Renal pelvis (tissue), 1 donor: ENCODE measurements at regions not wholly inside any gene's neighbourhood (a gene's known extent, or its start where the extent isn't known, plus 50 kb on each side); places are given as distances from the start of the nearest gene placed in this dataset.

Experiments used
- DNase-seq: peaks from one replicate; pipeline ENCODE4 v3.0.0-alpha.2; 2013

DNA sequence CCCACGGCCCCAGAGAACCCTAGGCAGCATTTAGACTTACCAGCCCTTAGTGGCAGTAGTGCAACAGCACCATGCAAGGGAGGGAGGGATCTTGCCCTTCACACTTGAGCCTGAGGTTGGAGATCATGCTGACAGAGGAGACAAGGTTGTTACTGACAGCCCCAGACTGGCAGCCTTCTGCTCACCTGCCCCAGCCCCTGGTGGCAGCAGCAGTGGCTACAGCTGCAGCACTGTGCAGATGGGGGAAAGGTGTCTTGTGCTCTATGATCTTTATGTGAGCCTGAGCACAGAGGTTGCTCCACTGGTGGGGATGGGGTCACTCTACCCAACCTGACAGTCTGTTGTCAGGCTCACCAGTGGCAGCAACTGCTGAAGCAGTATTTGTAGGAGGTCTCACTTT is 501.2 kb upstream of the LRRTM4 start:
- no peak for DNase-seq

DNA sequence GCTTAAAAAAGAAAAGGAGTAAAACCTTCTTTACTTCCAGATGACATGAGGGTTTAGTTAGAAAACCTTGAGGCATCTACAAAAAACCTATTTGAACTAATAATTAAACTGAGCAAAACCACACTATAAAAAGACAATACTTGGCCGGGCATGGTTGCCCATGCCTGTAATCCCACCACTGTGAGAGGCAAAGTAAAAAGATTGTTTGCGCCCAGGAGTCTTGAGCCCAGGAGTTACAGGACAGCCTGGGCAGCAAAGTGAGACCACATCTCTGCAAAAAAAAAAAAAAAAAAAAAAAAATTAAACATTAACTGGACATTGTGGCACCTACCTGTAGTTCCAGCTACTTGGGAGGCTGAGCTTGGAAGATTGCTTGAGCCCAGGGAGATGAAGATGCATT is 502.8 kb upstream of the LRRTM4 start:
- DNase-seq = no peak

DNA sequence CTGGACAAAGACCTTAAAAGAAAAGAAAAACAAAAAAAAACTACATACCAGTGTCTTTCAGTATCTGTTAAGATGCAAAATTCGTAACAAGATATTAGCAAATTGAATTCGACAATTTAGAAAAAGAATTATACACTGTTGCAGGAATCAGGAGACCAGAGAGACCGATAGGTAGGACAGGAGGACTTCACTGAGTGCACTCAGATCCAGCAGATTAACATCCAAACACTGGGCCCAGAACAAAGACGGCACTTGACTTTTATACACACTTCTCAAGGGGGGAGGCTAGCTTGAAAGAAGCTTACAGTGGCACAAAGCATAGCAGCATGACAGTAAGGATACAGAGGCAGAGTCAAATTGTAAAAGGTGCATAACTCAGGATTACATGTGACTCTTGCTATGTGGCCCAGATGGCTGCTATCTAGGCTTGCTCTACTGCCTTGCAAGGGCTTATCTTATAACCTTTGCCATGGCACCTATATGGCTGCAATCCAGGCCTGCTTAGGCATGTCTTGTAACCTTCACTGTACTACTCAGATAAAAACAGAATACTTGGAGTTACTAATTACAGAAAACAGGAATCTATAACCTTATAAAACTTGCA is 507.3 kb upstream of the LRRTM4 start:
- DNase-seq = no peak

DNA sequence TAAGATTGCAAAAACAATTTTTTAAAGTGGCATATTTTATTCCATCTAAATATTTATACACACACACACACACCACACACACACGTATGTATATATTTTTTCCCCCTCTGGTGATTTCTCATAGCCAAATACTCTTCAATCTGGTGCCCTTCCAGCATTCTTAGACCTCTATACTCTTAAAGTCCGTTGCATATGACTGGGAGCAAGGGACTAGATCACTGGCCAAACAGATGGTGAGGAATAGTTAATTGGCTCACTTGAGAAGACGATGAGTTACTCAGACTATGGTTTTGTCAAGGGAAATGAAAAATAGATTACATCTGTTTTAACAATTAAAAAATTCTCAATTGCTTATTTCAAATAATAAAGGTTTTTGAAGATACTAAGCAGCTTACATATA is 512.5 kb upstream of the LRRTM4 start:
- no peak for DNase-seq

DNA sequence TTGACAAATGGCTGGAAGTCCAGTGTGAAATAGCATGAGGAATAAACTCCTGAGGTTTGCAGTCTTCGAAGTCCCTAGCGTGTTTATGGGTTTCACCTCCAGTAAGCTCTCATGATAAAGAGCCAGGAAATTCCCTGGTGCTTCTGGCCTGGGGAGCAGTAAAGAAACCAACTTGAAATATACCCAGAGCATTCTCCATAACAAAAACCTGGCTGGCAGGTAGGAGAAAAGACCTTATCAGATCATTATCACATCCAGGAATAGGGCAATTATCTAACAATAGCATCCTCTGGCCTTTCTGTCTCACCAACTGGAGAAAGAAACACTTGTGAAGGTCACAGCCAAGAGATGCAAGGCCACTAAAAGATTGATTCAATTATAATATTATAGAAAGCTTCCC is 513.6 kb upstream of the LRRTM4 start:
- DNase-seq = no peak

DNA sequence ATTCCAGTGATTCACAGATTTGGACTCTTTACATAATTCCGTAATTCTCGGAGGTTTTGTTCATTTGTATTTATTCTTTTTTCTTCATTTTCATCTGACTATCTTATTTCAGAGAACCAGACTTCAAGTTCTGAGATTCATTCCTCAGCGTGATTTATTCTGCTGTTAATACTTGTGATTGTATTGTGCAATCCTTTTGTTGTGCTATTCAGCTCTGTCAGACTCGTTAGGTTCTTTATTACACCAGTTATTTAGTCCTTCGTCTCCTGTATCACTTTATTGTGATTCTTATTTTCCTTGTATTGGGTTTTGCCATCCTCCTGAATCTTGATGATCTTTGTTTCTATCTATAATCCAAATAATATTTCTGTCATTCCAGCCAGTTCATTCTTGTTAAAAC is 529.3 kb upstream of the LRRTM4 start:
- DNase-seq = no peak

DNA sequence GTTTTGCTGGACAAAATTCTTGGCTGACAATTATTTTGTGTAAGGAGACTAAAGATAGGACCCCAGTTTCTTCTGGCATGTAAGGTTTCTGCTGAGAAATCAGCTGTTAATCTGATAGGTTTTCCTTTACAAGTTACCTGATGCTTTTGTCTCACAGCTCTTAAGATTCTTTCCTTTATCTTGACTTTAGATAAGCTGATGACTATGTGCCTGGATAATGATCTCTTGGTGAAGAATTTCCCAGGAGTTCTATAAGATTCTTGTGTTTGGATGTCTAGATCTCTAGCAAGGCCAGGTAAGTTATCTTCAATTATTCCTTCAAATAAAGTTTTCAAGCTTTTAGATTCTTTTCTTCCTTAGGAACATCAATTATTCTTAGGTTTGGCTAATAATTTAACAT is 534.8 kb upstream of the LRRTM4 start:
- DNase-seq = no peak

DNA sequence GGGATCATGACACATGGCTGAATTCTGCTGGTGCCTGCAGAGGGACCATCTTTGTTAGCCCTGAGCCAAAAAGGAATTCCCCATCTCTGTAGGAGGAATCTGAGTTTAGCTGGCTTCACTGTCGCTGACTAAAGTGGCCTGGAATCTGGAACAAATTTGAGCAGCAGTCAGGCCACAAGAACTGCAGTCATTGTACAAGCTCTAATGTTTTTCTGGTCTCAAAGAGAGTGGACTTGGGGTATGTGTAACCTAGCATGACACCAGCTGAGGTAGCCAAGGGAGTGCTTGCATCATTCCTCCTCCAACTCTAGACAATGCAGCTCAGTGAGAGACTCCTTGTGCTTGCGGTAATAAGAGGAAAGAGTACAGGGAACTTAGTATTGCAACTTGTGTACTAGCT is 539.1 kb upstream of the LRRTM4 start:
- DNase-seq = no peak

DNA sequence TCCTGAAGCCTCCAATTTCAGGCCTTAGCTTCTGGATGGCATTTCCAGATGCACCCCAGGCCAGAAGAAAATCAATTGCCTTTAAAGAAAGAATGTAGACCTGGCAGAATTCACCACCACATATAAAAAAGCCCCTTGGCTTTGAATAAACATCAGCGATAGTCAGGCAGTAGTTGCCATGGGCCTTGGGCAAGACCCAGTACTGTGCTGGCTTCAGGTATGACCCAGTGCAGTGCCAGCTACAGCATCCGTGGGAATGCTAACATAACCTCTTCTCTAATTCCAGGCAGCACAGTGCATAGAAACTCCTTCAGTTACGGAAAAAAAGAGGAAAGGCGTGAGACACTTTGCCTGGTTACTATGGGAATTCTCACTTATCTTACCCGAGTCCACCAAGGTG is 539.6 kb upstream of the LRRTM4 start:
- DNase-seq = no peak

DNA sequence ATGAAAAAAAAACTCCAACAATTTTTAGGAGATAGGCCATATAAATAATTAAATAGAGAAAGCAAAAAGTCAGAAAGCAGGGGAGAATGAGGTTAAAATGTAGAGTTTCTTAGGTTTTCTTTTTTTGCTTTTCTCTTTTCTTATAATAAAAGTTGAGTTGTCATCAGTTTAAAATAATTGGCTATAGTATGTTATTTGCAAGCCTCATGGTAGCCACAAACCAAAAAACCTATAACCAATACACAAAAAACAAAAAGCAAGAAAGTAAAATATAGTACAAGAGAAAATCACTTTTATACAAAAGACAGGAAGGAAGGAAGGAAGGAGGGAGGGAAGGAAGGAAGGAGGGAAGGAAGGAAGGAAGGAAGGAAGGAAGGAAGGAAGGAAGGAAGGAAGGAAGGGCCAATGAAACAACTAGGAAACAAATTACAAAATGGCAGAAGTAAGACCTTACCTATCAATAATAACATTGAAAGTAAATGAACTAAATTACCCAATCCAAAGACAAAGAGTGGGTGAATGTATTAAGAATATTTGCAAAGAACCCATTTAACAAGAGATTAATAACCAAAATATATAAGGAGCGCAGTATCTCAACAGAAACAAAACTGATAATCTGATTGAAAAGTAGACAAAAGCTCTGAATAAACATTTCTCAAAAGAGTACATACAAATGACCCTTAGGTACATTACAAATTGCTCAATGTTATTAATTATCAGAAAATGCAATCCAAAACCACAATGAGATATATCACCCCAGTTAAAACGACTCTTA is 541.3 kb upstream of the LRRTM4 start:
- DNase-seq = no peak

DNA sequence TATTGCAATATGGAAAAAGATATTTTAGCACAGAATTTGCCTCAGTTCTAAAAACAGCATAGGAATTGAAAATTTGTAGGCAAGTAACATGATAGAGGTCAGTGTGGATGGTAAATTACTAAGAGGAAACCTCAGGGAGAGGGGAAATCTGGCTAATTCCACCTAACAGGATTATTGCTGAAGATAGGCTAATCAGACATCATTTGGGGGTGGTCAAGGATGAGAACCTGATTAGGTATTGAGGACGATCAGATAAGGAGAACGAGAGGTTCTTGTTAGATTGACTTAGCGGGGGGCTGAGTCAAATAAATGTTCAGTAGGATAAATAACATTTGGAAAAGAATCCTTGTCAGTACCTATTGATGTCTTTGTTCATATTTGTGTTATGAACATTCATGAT is 543.2 kb upstream of the LRRTM4 start:
- DNase-seq = no peak

DNA sequence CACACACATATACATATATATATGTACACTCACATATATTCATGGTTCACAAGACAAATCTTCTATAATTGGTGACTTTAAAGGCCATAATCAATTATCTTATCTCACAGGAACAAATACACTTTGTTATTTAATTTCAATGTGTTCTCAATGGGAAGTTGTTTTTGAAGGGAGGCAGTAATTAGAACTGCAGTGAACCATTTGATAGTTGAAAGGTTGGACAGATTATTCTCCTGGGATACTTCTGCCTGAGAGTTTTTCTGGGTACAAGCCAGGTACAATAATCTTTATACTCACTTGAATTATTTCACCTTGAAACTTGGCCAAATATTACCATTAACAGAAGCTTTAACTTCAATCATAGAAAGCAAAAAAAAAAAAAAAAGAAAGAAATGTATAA is 546.6 kb upstream of the LRRTM4 start:
- DNase-seq = no peak

DNA sequence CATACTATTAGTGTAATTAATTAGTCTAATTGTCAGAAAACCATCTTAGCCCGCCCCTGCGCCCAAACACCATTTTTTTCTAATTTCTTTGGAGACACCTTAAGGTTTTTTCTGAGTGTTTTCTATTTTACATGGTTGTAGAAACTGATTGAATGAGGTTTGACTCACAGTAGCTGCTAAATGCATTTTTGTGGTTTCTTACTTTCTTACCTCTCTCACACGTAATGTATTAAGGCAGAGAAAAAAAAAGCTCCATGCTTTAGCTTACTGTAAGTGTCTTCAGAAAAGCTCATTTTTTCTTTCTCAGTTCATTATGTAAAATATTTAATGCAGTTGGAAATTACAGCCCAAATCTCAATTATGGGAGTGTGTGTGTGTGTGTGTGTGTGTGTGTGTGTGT is 548.5 kb upstream of the LRRTM4 start:
- no peak for DNase-seq

DNA sequence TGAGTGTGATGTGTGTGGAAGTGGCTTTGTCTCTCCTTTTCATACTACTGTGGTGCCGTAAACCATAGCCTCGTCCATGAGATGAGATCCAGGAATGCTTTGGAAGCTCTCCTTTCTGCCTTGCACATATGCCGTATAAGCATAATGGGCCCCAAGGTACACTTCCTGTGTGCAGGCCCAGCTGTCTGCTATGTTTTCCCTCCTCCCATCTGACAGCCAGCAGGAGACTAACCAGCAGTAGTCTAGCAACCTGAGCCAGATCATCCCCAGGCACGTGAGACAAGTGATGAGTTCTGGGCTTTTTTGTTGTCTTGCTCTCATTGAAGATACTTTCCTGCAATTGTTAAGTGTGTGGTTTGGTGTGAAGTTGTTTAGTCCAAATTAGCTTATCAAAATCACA is 555.5 kb upstream of the LRRTM4 start:
- no peak for DNase-seq

DNA sequence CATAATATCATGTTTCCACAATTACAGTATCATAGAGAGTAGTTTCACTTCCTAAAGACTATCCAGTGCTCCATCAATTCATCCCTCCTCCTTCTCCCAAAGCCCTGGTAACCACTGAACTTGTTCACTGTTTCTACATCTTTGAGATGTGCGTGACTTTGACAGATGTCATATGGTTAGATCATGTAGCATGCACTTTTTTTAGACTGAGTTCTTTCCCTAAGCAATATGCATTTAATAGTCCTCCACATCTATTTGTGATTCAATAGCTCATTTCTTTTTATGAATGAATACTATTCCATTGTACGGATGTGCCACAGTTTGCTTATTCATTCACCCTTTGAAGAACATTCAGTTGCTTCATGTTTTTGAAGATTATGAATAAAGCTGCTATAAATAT is 560.4 kb upstream of the LRRTM4 start:
- DNase-seq = no peak

DNA sequence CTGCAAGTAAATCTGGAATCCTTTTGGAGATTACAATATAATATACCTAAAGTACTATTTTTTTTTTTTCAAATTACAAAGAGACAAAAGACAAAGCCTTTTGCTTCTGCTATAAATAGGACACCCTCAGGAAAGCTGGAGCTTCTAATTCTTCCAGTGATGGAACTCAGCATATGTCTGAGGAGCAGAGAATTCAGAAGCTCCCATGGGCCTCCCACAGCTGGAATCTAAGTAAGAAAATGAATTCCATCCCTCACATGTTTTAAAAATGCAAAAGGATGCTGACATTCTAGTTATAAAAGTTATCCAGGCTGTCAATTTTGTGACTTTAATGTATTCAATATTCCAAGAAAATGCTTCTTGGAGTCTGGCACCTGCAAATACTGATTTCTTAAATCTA is 571.3 kb upstream of the LRRTM4 start:
- DNase-seq = no peak

DNA sequence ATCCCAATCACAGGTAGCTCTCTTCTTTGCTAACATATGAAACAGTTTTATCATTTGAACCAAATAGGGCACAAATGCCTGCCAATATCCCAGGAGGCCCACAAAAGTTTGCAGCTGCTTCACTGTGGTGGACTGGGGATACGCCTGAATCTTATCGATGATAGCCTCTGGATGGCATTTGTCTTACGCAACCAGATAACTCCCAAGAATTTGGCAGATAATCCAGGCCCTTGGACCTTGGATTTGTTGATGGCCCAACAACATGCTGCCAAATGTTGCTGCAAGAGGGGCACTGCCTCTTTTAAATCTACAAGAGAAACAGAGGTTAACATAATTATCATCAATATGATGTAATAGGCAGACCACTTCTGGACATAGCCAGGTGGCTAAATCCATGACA is 587.1 kb upstream of the LRRTM4 start:
- DNase-seq = no peak

DNA sequence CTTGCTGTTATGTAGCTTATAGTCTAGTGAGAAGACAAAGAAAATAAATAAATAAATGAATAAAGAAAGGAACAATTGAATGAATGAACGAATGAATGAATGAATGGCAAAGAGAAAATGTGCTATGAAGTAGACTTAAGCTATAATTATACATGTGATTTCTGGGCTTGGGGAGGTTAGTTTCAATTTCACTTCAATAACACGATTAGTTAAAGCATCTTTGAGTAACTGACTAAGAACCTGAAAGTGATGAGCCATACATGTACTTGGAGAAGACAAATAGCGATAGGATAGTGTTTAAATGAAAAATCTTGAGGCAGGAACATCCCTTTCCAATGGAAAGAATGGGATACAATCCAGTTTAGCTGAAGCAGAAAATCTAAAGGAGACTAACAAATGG is 593.1 kb upstream of the LRRTM4 start:
- no peak for DNase-seq

DNA sequence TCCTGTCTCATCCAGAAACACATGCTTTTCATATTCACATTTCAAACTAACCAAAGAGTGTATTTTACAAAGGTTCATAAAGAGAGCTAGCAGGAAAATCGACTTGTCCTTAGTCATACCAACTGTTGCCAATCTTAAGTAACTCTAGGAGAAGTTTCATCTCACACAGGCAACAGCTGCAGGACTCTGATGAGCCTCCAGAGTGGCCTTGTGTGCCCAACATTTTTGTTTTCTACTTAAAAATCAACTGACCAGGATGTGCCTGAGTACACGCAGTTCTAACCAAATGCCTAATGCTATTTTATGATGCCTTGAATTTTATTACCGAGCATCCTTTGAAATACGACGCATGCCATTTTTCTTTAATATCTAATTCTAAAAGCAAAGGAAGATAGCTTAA is 595.9 kb upstream of the LRRTM4 start:
- DNase-seq = no peak

DNA sequence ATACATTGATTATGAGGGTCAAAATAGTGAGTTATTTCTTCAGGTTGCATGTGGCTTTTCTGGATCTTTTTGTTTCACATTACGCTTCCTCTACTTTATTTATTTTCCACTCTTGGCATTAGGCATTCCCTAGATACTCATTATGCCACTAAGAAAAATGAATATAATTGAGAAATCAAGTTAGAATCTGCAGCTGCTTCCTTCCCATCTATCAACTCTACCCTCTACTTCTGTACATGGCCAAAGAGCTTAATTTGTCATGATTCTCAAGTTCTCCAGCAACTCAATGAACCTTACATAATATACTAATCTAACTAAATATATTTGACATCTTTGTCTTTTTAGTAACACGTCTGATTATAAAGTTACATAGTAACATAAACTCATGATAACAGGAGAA is 598.1 kb upstream of the LRRTM4 start:
- DNase-seq = no peak

DNA sequence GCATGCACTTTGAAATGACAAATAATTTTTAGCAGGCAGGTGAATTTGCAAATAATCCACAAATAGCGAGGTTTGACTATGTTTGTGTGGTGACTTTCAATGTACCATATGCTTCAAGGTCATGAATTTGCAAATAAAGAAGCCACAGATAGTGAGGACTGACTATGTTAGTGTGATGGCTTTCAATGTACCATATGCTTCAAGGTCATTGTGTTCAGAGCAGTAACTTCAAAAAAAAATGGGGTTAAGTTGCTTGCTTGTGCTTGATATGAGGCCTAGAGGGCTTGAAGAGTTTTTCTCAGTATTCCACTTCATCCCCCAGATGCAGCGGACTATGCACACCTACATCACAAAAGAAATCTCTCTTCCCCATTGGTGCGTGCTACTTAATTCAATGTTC is 602.9 kb upstream of the LRRTM4 start:
- DNase-seq = no peak

DNA sequence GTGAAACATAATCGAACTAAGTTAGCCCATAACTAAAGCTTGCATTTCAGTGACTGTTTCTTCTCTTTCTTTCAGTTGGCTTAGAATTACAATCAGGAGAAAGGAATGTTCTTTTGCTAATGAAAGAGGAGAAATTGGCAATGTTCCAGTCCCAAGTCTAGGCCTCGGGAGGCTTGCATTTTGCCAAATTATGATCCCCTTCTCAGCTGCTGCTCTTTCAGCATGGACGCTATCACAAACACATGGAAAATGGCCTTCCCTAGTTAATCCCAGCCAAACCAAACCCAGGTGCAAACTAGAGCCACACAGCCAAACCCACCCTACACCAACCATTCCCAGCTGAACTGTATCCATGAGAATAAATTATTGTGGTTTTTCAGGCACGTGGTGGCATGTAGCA is 605.2 kb upstream of the LRRTM4 start:
- DNase-seq = no peak

DNA sequence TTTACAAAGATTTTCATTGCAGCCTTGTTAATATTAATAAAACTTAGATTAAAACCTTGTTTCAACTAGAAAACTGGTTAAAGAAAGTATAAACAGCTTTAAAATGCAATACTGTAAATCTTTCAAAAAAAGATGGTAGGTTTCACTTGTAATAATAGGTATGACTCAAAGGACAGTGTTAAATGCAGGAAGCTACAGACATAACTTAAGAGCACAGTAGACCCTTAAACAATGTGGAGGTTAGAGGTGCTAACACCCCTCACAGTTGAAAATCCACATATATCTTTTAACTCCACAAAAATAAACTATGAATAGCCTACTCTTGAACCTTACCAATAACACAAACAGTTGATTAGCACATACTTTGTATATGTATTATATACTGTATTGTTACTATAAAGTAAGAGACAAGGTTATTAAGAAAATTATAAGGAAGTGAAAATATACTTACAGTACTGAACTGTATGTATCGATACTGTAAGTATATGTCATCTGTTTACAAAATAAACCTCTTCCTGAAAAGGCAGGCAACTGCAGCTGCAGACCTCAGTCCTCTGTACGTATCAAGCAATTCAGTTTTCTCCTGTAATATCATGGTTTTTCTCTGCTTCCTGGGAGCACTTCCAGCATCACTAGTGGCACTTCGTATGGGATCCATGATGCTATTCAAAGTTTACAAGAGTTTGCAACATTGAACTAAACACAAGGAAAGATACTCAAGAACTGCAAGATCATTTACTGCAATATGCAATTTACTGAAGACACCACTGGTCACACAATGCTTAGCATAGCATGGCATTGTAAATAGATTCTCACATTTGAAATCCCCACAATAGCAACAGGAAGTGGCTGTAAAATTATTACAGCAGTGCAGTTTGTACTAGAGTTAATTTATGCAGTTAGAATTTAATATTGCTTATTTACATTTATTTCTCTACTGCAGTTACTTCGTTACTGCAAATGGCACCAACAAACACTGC is 610.5 kb upstream of the LRRTM4 start:
- no peak for DNase-seq
